IMR-90 (cell line): ENCODE measurements at regions not wholly inside any gene's neighbourhood (a gene's known extent, or its start where the extent isn't known, plus 50 kb on each side); places are given as distances from the start of the nearest gene placed in this dataset.
A peak's percentile ranks its signal among the peaks of the same experiment; 100 is the strongest.

Experiments
- ATAC-seq: fragments of 200-7000 bp; cut with Tn5 transposase; 2 replicates; pipeline ENCODE4 v1.9.1; 2020; ENCODE audit warnings: low read depth, mild to moderate bottlenecking, moderate library complexity
- BruUV-seq: library from RNA; stranded (reverse); fragments of 400-500 nt; replicated peaks from 2 replicates; lab custom pipeline; 2021; lab: Mats Ljungman, UMichigan
- CTCF ChIA-PET: fragments of 300-600 bp; formaldehyde crosslinking; extraction: SDS; loops from one replicate; lab custom pipeline; 2021; ENCODE audit warnings: antibody characterized with exemption; lab: Yijun Ruan, JAX
- POLR2A ChIA-PET: fragments of 300-600 bp; sonication (Branson Sonifier 250); formaldehyde crosslinking; loops from one replicate; lab custom pipeline; 2022; ENCODE audit warnings: antibody characterized with exemption; ENCODE audit not compliant: unreplicated experiment; lab: Charles Lee
- DNase-seq: peaks from one replicate; pipeline ENCODE4 v3.0.0; 2013
- H2AFZ ChIP-seq: replicated peaks from 2 replicates; pipeline ENCODE3; 2013; ENCODE audit warnings: low read length, mild to moderate bottlenecking; ENCODE audit not compliant: poor library complexity
- H2AK5ac ChIP-seq: 2 replicates; pipeline ENCODE4 v1.6.1; 2013; ENCODE audit warnings: low read depth, low read length, inconsistent platforms
- H2AK9ac ChIP-seq: replicated peaks from 2 replicates; pipeline ENCODE3; 2013; ENCODE audit warnings: mild to moderate bottlenecking, low read depth, low read length, moderate library complexity; ENCODE audit not compliant: poor library complexity
- H2BK120ac ChIP-seq: 2 replicates; pipeline ENCODE4 v1.6.1; 2013; ENCODE audit warnings: low read depth, low read length, inconsistent platforms
- H2BK15ac ChIP-seq: 3 replicates; pipeline ENCODE4 v1.6.1; 2013; ENCODE audit warnings: low read depth, low read length, inconsistent platforms
- H2BK20ac ChIP-seq: 2 replicates; pipeline ENCODE4 v1.6.1; 2013; ENCODE audit warnings: low read depth, mild to moderate bottlenecking, inconsistent platforms, low read length, moderate library complexity
- H2BK5ac ChIP-seq: 2 replicates; pipeline ENCODE4 v1.6.1; 2013; ENCODE audit warnings: mild to moderate bottlenecking, low read depth, low read length, inconsistent platforms; ENCODE audit not compliant: poor library complexity, severe bottlenecking
- H3K14ac ChIP-seq: replicated peaks from 2 replicates; pipeline ENCODE4 v1.6.1; 2013; ENCODE audit warnings: low read depth, low read length, inconsistent platforms
- H3K18ac ChIP-seq: 2 replicates; pipeline ENCODE4 v1.6.1; 2013; ENCODE audit warnings: low read depth, low read length, control low read depth
- H3K23ac ChIP-seq: 2 replicates; pipeline ENCODE4 v1.6.1; 2013; ENCODE audit warnings: low read depth, low read length, inconsistent platforms
- H3K27ac ChIP-seq: 2 replicates; pipeline ENCODE4 v1.5.1; 2013; ENCODE audit warnings: mild to moderate bottlenecking, control low read depth, low read length; ENCODE audit not compliant: insufficient read depth
- H3K27me3 ChIP-seq: 2 replicates; pipeline ENCODE4 v1.6.1; 2013; ENCODE audit warnings: low read length; ENCODE audit not compliant: control insufficient read depth, insufficient read depth
- H3K36me3 ChIP-seq: 2 replicates; pipeline ENCODE4 v1.6.1; 2013; ENCODE audit warnings: low read length, mixed read lengths; ENCODE audit not compliant: control insufficient read depth, insufficient read depth
- H3K4ac ChIP-seq: 2 replicates; pipeline ENCODE4 v1.6.1; 2013; ENCODE audit warnings: low read depth, low read length, inconsistent platforms
- H3K4me1 ChIP-seq: 2 replicates; pipeline ENCODE4 v1.6.1; 2013; ENCODE audit warnings: low read length, mixed read lengths; ENCODE audit not compliant: control insufficient read depth, insufficient read depth
- H3K4me2 ChIP-seq: 2 replicates; pipeline ENCODE4 v1.6.1; 2013; ENCODE audit warnings: low read depth, mild to moderate bottlenecking, control low read depth, low read length, moderate library complexity
- H3K4me3 ChIP-seq: 2 replicates; pipeline ENCODE4 v1.5.1; 2013; ENCODE audit warnings: low read depth, mild to moderate bottlenecking, control low read depth, low read length, moderate library complexity; ENCODE audit not compliant: insufficient read depth
- H3K56ac ChIP-seq: 2 replicates; pipeline ENCODE4 v1.6.1; 2013; ENCODE audit warnings: low read length, inconsistent platforms; ENCODE audit not compliant: insufficient read depth; ENCODE audit errors: extremely low read depth
- H3K79me1 ChIP-seq, 2 experiments: 2 replicates each; pipeline ENCODE4 v1.6.1; 2013; ENCODE audit warnings: low read length in 2 of 2, inconsistent platforms in 1 of 2, low read depth in 1 of 2
- H3K9ac ChIP-seq: 2 replicates; pipeline ENCODE4 v1.6.1; 2013; ENCODE audit warnings: low read depth, low read length, control low read depth
- H3K9me1 ChIP-seq: 2 replicates; pipeline ENCODE4 v1.6.1; 2013; ENCODE audit warnings: low read length, inconsistent platforms; ENCODE audit not compliant: insufficient read depth
- H3K9me3 ChIP-seq: 2 replicates; pipeline ENCODE4 v1.6.1; 2013; ENCODE audit warnings: low read length; ENCODE audit not compliant: control insufficient read depth, insufficient read depth
- H4K20me1 ChIP-seq: 2 replicates; pipeline ENCODE4 v1.6.1; 2013; ENCODE audit warnings: low read length, inconsistent platforms; ENCODE audit not compliant: insufficient read depth
- H4K5ac ChIP-seq: 2 replicates; pipeline ENCODE4 v1.6.1; 2013; ENCODE audit warnings: mild to moderate bottlenecking, low read depth, low read length, control low read depth
- H4K8ac ChIP-seq, 2 experiments: 2 replicates each; pipeline ENCODE4 v1.6.1; 2013; ENCODE audit warnings: low read depth in 2 of 2, low read length in 2 of 2, control low read depth in 1 of 2, inconsistent platforms in 1 of 2
- H4K91ac ChIP-seq: 2 replicates; pipeline ENCODE4 v1.6.1; 2013; ENCODE audit warnings: low read depth, low read length, inconsistent platforms; ENCODE audit not compliant: insufficient read depth
- BHLHE40 ChIP-seq: fragments of 150-350 bp; IDR thresholded peaks from 2 replicates; pipeline ENCODE4 v1.6.1; 2016; ENCODE audit warnings: mild to moderate bottlenecking, low read depth, low read length
- CEBPB ChIP-seq: IDR thresholded peaks from 2 replicates; pipeline ENCODE4 v1.6.1; 2012; ENCODE audit warnings: low read depth, low read length, improper control_type of control experiment
- CHD1 ChIP-seq: IDR thresholded peaks from 2 replicates; pipeline ENCODE4 v1.6.1; 2012; ENCODE audit warnings: low read depth, low read length, improper control_type of control experiment
- CTCF ChIP-seq: conservative IDR thresholded peaks from 2 replicates; pipeline ENCODE4 v1.5.1; 2012; ENCODE audit warnings: mild to moderate bottlenecking, low read depth, low read length, improper control_type of control experiment
- ELK1 ChIP-seq: fragments of 150-350 bp; IDR thresholded peaks from 2 replicates; pipeline ENCODE4 v1.6.1; 2016; ENCODE audit warnings: low read depth, mild to moderate bottlenecking, low read length, moderate library complexity, borderline replicate concordance
- FOS ChIP-seq: fragments of 150-350 bp; IDR thresholded peaks from 2 replicates; pipeline ENCODE4 v1.6.1; 2016; ENCODE audit warnings: low read depth, low read length
- MAFK ChIP-seq: IDR thresholded peaks from 2 replicates; pipeline ENCODE4 v1.6.1; 2012; ENCODE audit warnings: low read depth, low read length, improper control_type of control experiment
- MAZ ChIP-seq: IDR thresholded peaks from 2 replicates; pipeline ENCODE4 v1.6.1; 2012; ENCODE audit warnings: low read depth, mild to moderate bottlenecking, low read length, improper control_type of control experiment, moderate library complexity, borderline replicate concordance
- MXI1 ChIP-seq: IDR thresholded peaks from 2 replicates; pipeline ENCODE4 v1.6.1; 2012; ENCODE audit warnings: low read depth, mild to moderate bottlenecking, low read length, moderate library complexity, borderline replicate concordance
- NFE2L2 ChIP-seq: fragments of 150-350 bp; IDR thresholded peaks from 2 replicates; pipeline ENCODE4 v1.6.1; 2016; ENCODE audit warnings: low read depth, mild to moderate bottlenecking, low read length
- POLR2A ChIP-seq: IDR thresholded peaks from 2 replicates; pipeline ENCODE4 v1.6.1; 2012; ENCODE audit warnings: mild to moderate bottlenecking, low read depth, low read length
- RAD21 ChIP-seq: IDR thresholded peaks from 2 replicates; pipeline ENCODE4 v1.6.1; 2012; ENCODE audit warnings: low read length, improper control_type of control experiment
- RCOR1 ChIP-seq: IDR thresholded peaks from 2 replicates; pipeline ENCODE4 v1.6.1; 2012; ENCODE audit warnings: mild to moderate bottlenecking, low read length, improper control_type of control experiment; ENCODE audit not compliant: insufficient replicate concordance
- RFX5 ChIP-seq: IDR thresholded peaks from 2 replicates; pipeline ENCODE4 v1.8.0; 2012; ENCODE audit warnings: low read depth, mild to moderate bottlenecking, low read length, moderate library complexity
- SMC3 ChIP-seq: fragments of 150-350 bp; IDR thresholded peaks from 2 replicates; pipeline ENCODE4 v1.6.1; 2016; ENCODE audit warnings: low read depth, mild to moderate bottlenecking, antibody characterized with exemption, low read length, moderate library complexity
- USF2 ChIP-seq: fragments of 150-350 bp; IDR thresholded peaks from 2 replicates; pipeline ENCODE4 v1.6.1; 2017; ENCODE audit warnings: mild to moderate bottlenecking, antibody characterized with exemption, low read length, low read depth
- WGBS, 2 experiments: methylation state at CpG; one replicate each; pipeline versions ENCODE4 v1.1.5 to v1.1.7; 2013; ENCODE audit warnings: missing lambda C conversion rate in 2 of 2; ENCODE audit not compliant: insufficient read length in 1 of 2; ENCODE audit errors: extremely low coverage in 2 of 2; 5-methylcytosine and 5-hydroxymethylcytosine counted together
- dilution Hi-C: fragments of 300-500 bp; cut with HindIII; formaldehyde crosslinking; loops from one replicate; pipeline ENCODE4 v1.14.3; 2018; ENCODE audit warnings: low sequenced_read_pairs; ENCODE audit not compliant: unreplicated experiment
- in situ Hi-C: fragments of 300-500 bp; cut with MboI; formaldehyde crosslinking; loops from 3 replicates; pipeline ENCODE4 v1.14.3; 2019; ENCODE audit warnings: low sequenced_read_pairs, inconsistent platforms, mixed read lengths
- intact Hi-C: fragments of 100-400 bp; cut with micrococcal nuclease; formaldehyde crosslinking; loops from 2 replicates; pipeline ENCODE4 v1.10.0; 2022

- no peaks in the 10 kb centered on the region for H3K9me3 ChIP-seq
- POLR2A ChIA-PET: no interaction called here
- peak overlapping the region; percentile 71 for H2AFZ ChIP-seq
- H3K14ac ChIP-seq: no peak overlapping the region
- ATAC-seq (peak; percentile 32; the same call in 1 of the 2 replicates), DNase-seq (peak; percentile 89)
- no peaks in the 10 kb centered on the region; the same call in 1 of the 2 replicates for H3K4me1 ChIP-seq
- no peaks in the 10 kb centered on the region for H3K27me3 ChIP-seq
- H2BK120ac ChIP-seq: peak overlapping the region; percentile 20; the same call in 1 of the 2 replicates
- 53% methylated on average over 2 of the region's 7 CpGs; no CpG with 5 or more reads in 1 of the 2 experiments for WGBS, 2 experiments
- H3K18ac ChIP-seq: peak overlapping the region; percentile 55; the same call in 1 of the 2 replicates
- no peaks in the 10 kb centered on the region; a peak in 1 of 4 replicates for H3K79me1 ChIP-seq
- H2AK5ac ChIP-seq: no peak overlapping the region; the same call in 1 of the 2 replicates
- no TSS peak for BruUV-seq
- peak overlapping the region; percentile 4; the same call in 1 of the 2 replicates for H4K5ac ChIP-seq
- H3K4ac ChIP-seq: no peak overlapping the region
- no peak overlapping the region for H2BK20ac ChIP-seq
- H2AK9ac ChIP-seq: peak overlapping the region; percentile 48
- no peak overlapping the region for H3K27ac ChIP-seq
- no peak overlapping the region for H3K9ac ChIP-seq
- in situ Hi-C loops: loop anchor here (10.0 kb wide), 1 partner anchor 220 kb away; no protein-coding TSS in a partner anchor
- no peak overlapping the region for H3K23ac ChIP-seq
- no peak overlapping the region for H3K56ac ChIP-seq
- TF ChIP-seq CTCF (no peak), POLR2A (no peak), RCOR1 (no peak), RFX5 (no peak), MXI1 (no peak), CEBPB (no peak), SMC3 (no peak), CHD1 (no peak), FOS (no peak), RAD21 (no peak), MAZ (no peak), MAFK (no peak), ELK1 (no peak), NFE2L2 (no peak), BHLHE40 (no peak), USF2 (no peak)
- no peak overlapping the region for H3K4me2 ChIP-seq
- dilution Hi-C loops: no loop called here
- no peak overlapping the region for H2BK15ac ChIP-seq
- no peak overlapping the region for H3K4me3 ChIP-seq
- CTCF ChIA-PET: interaction anchor here (0.7 to 1.9 kb wide), 5 partner anchors 8 to 322 kb away, joined by 3 to 7 read pairs (median 3); partner anchors contain the start of gene GRPR
- H4K91ac ChIP-seq: no peak overlapping the region
- H4K8ac ChIP-seq: no peak overlapping the region
- H3K9me1 ChIP-seq: no peaks in the 10 kb centered on the region
- H4K20me1 ChIP-seq: no peaks in the 10 kb centered on the region
- no peaks in the 10 kb centered on the region for H3K36me3 ChIP-seq
- H2BK5ac ChIP-seq: peak overlapping the region; percentile 54
- intact Hi-C loops: no loop called here
These were observed 205.6 kb upstream of the S100G start for GRCh38 chrX:16444353-16444752.
